K562 (cell line): ENCODE measurements at regions not wholly inside any gene's neighbourhood (a gene's known extent, or its start where the extent isn't known, plus 50 kb on each side); places are given as distances from the start of the nearest gene placed in this dataset.

Experiments used
- CTCF ChIP-seq, 3 experiments: IDR thresholded peaks in 2 of 3; conservative IDR thresholded peaks in 1 of 3; 2 replicates each; pipeline ENCODE4 v1.5.1; 2011 to 2012; ENCODE audit warnings: low read length in 3 of 3, mild to moderate bottlenecking in 3 of 3, control low read depth in 2 of 3, improper control_type of control experiment in 1 of 3, inconsistent platforms in 1 of 3, low read depth in 1 of 3, mixed read lengths in 1 of 3, moderate library complexity in 1 of 3; ENCODE audit not compliant: insufficient read depth in 2 of 3
- E4F1 ChIP-seq: fragments of 250-450 bp; sonication (Bioruptor Pico); IDR thresholded peaks from 2 replicates; pipeline ENCODE4 v1.5.0; 2021; ENCODE audit warnings: mild to moderate bottlenecking, borderline replicate concordance
- NR2C1 ChIP-seq, 2 experiments: fragments of 450-650 bp; IDR thresholded peaks; 2 replicates each; pipeline ENCODE4 v1.6.1; 2017; ENCODE audit warnings: mild to moderate bottlenecking in 2 of 2, antibody characterized with exemption in 1 of 2, inconsistent platforms in 1 of 2, missing compliant biosample characterization in 1 of 2, missing genetic modification characterization in 1 of 2
- ZNF146 ChIP-seq: IDR thresholded peaks from one replicate; pipeline ENCODE4 v1.6.1; 2018; ENCODE audit warnings: missing compliant biosample characterization; ENCODE audit not compliant: unreplicated experiment
- ZNF253 ChIP-seq: fragments of 250-450 bp; sonication (Bioruptor Pico); conservative IDR thresholded peaks from 2 replicates; pipeline ENCODE4 v1.6.1; 2021; ENCODE audit warnings: mild to moderate bottlenecking
- TF ChIP-seq, protein P1 (sequence below): fragments of 250-450 bp; sonication (Bioruptor Pico); IDR thresholded peaks from 2 replicates; pipeline ENCODE4 v1.4.0; 2020

DNA sequence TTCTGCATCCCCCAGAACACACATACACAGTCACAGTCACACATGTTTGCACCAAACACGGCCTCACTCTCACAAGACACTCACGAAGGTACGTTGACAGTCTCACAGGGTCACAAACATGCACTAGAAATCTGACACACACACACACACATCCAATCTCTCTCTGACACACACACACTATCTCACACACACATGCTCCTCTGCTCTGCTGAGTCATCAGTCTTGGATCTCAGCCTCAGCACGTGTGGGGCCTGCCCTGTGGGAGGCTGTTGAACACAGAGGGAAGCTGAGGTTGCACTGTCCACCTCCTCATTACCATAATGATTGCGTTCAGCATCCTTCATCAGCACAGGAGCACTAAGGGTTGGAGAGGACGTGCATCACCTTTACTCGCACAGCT lies 188.8 kb downstream of the MTRR start (continued):
- TF ChIP-seq, protein P1, sequence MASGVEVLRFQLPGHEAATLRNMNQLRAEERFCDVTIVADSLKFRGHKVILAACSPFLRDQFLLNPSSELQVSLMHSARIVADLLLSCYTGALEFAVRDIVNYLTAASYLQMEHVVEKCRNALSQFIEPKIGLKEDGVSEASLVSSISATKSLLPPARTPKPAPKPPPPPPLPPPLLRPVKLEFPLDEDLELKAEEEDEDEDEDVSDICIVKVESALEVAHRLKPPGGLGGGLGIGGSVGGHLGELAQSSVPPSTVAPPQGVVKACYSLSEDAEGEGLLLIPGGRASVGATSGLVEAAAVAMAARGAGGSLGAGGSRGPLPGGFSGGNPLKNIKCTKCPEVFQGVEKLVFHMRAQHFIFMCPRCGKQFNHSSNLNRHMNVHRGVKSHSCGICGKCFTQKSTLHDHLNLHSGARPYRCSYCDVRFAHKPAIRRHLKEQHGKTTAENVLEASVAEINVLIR (CRISPR knock-in tag) = no peak
- TF ChIP-seq ZNF253 (no peak), CTCF (IDR thresholded peaks at IDR 0.05 in 2 of 3, conservative IDR thresholded peaks at IDR 0.05 in 1 of 3; ENCODE audit: insufficient read depth in 2 of 3, low read depth in 1 of 3, low read length in 3 of 3) (no peak), E4F1 (CRISPR knock-in tag) (no peak), ZNF146 (CRISPR knock-in tag) (no peak), NR2C1 (IDR thresholded peaks at IDR 0.05) (no peak), NR2C1 (tag; IDR thresholded peaks at IDR 0.05) (no peak)
